IMR-90 (cell line): ENCODE measurements at regions not wholly inside any gene's neighbourhood (a gene's known extent, or its start where the extent isn't known, plus 50 kb on each side); places are given as distances from the start of the nearest gene placed in this dataset.

Experiments
- ATAC-seq: fragments of 200-7000 bp; cut with Tn5 transposase; 2 replicates; pipeline ENCODE4 v1.9.1; 2020; ENCODE audit warnings: low read depth, mild to moderate bottlenecking, moderate library complexity
- BruUV-seq: library from RNA; stranded (reverse); fragments of 400-500 nt; replicated peaks from 2 replicates; lab custom pipeline; 2021; lab: Mats Ljungman, UMichigan
- CTCF ChIA-PET: fragments of 300-600 bp; formaldehyde crosslinking; extraction: SDS; loops from one replicate; lab custom pipeline; 2021; ENCODE audit warnings: antibody characterized with exemption; lab: Yijun Ruan, JAX
- POLR2A ChIA-PET: fragments of 300-600 bp; sonication (Branson Sonifier 250); formaldehyde crosslinking; loops from one replicate; lab custom pipeline; 2022; ENCODE audit warnings: antibody characterized with exemption; ENCODE audit not compliant: unreplicated experiment; lab: Charles Lee
- DNase-seq: peaks from one replicate; pipeline ENCODE4 v3.0.0; 2013
- H2AFZ ChIP-seq: replicated peaks from 2 replicates; pipeline ENCODE3; 2013; ENCODE audit warnings: low read length, mild to moderate bottlenecking; ENCODE audit not compliant: poor library complexity
- H2AK5ac ChIP-seq: 2 replicates; pipeline ENCODE4 v1.6.1; 2013; ENCODE audit warnings: low read depth, low read length, inconsistent platforms
- H2AK9ac ChIP-seq: replicated peaks from 2 replicates; pipeline ENCODE3; 2013; ENCODE audit warnings: mild to moderate bottlenecking, low read depth, low read length, moderate library complexity; ENCODE audit not compliant: poor library complexity
- H2BK120ac ChIP-seq: 2 replicates; pipeline ENCODE4 v1.6.1; 2013; ENCODE audit warnings: low read depth, low read length, inconsistent platforms
- H2BK15ac ChIP-seq: 3 replicates; pipeline ENCODE4 v1.6.1; 2013; ENCODE audit warnings: low read depth, low read length, inconsistent platforms
- H2BK20ac ChIP-seq: 2 replicates; pipeline ENCODE4 v1.6.1; 2013; ENCODE audit warnings: low read depth, mild to moderate bottlenecking, inconsistent platforms, low read length, moderate library complexity
- H2BK5ac ChIP-seq: 2 replicates; pipeline ENCODE4 v1.6.1; 2013; ENCODE audit warnings: mild to moderate bottlenecking, low read depth, low read length, inconsistent platforms; ENCODE audit not compliant: poor library complexity, severe bottlenecking
- H3K14ac ChIP-seq: replicated peaks from 2 replicates; pipeline ENCODE4 v1.6.1; 2013; ENCODE audit warnings: low read depth, low read length, inconsistent platforms
- H3K18ac ChIP-seq: 2 replicates; pipeline ENCODE4 v1.6.1; 2013; ENCODE audit warnings: low read depth, low read length, control low read depth
- H3K23ac ChIP-seq: 2 replicates; pipeline ENCODE4 v1.6.1; 2013; ENCODE audit warnings: low read depth, low read length, inconsistent platforms
- H3K27ac ChIP-seq: 2 replicates; pipeline ENCODE4 v1.5.1; 2013; ENCODE audit warnings: mild to moderate bottlenecking, control low read depth, low read length; ENCODE audit not compliant: insufficient read depth
- H3K27me3 ChIP-seq: 2 replicates; pipeline ENCODE4 v1.6.1; 2013; ENCODE audit warnings: low read length; ENCODE audit not compliant: control insufficient read depth, insufficient read depth
- H3K36me3 ChIP-seq: 2 replicates; pipeline ENCODE4 v1.6.1; 2013; ENCODE audit warnings: low read length, mixed read lengths; ENCODE audit not compliant: control insufficient read depth, insufficient read depth
- H3K4ac ChIP-seq: 2 replicates; pipeline ENCODE4 v1.6.1; 2013; ENCODE audit warnings: low read depth, low read length, inconsistent platforms
- H3K4me1 ChIP-seq: 2 replicates; pipeline ENCODE4 v1.6.1; 2013; ENCODE audit warnings: low read length, mixed read lengths; ENCODE audit not compliant: control insufficient read depth, insufficient read depth
- H3K4me2 ChIP-seq: 2 replicates; pipeline ENCODE4 v1.6.1; 2013; ENCODE audit warnings: low read depth, mild to moderate bottlenecking, control low read depth, low read length, moderate library complexity
- H3K4me3 ChIP-seq: 2 replicates; pipeline ENCODE4 v1.5.1; 2013; ENCODE audit warnings: low read depth, mild to moderate bottlenecking, control low read depth, low read length, moderate library complexity; ENCODE audit not compliant: insufficient read depth
- H3K56ac ChIP-seq: 2 replicates; pipeline ENCODE4 v1.6.1; 2013; ENCODE audit warnings: low read length, inconsistent platforms; ENCODE audit not compliant: insufficient read depth; ENCODE audit errors: extremely low read depth
- H3K79me1 ChIP-seq, 2 experiments: 2 replicates each; pipeline ENCODE4 v1.6.1; 2013; ENCODE audit warnings: low read length in 2 of 2, inconsistent platforms in 1 of 2, low read depth in 1 of 2
- H3K9ac ChIP-seq: 2 replicates; pipeline ENCODE4 v1.6.1; 2013; ENCODE audit warnings: low read depth, low read length, control low read depth
- H3K9me1 ChIP-seq: 2 replicates; pipeline ENCODE4 v1.6.1; 2013; ENCODE audit warnings: low read length, inconsistent platforms; ENCODE audit not compliant: insufficient read depth
- H3K9me3 ChIP-seq: 2 replicates; pipeline ENCODE4 v1.6.1; 2013; ENCODE audit warnings: low read length; ENCODE audit not compliant: control insufficient read depth, insufficient read depth
- H4K20me1 ChIP-seq: 2 replicates; pipeline ENCODE4 v1.6.1; 2013; ENCODE audit warnings: low read length, inconsistent platforms; ENCODE audit not compliant: insufficient read depth
- H4K5ac ChIP-seq: 2 replicates; pipeline ENCODE4 v1.6.1; 2013; ENCODE audit warnings: mild to moderate bottlenecking, low read depth, low read length, control low read depth
- H4K8ac ChIP-seq, 2 experiments: 2 replicates each; pipeline ENCODE4 v1.6.1; 2013; ENCODE audit warnings: low read depth in 2 of 2, low read length in 2 of 2, control low read depth in 1 of 2, inconsistent platforms in 1 of 2
- H4K91ac ChIP-seq: 2 replicates; pipeline ENCODE4 v1.6.1; 2013; ENCODE audit warnings: low read depth, low read length, inconsistent platforms; ENCODE audit not compliant: insufficient read depth
- BHLHE40 ChIP-seq: fragments of 150-350 bp; IDR thresholded peaks from 2 replicates; pipeline ENCODE4 v1.6.1; 2016; ENCODE audit warnings: mild to moderate bottlenecking, low read depth, low read length
- CEBPB ChIP-seq: IDR thresholded peaks from 2 replicates; pipeline ENCODE4 v1.6.1; 2012; ENCODE audit warnings: low read depth, low read length, improper control_type of control experiment
- CHD1 ChIP-seq: IDR thresholded peaks from 2 replicates; pipeline ENCODE4 v1.6.1; 2012; ENCODE audit warnings: low read depth, low read length, improper control_type of control experiment
- ELK1 ChIP-seq: fragments of 150-350 bp; IDR thresholded peaks from 2 replicates; pipeline ENCODE4 v1.6.1; 2016; ENCODE audit warnings: low read depth, mild to moderate bottlenecking, low read length, moderate library complexity, borderline replicate concordance
- FOS ChIP-seq: fragments of 150-350 bp; IDR thresholded peaks from 2 replicates; pipeline ENCODE4 v1.6.1; 2016; ENCODE audit warnings: low read depth, low read length
- MAFK ChIP-seq: IDR thresholded peaks from 2 replicates; pipeline ENCODE4 v1.6.1; 2012; ENCODE audit warnings: low read depth, low read length, improper control_type of control experiment
- MAZ ChIP-seq: IDR thresholded peaks from 2 replicates; pipeline ENCODE4 v1.6.1; 2012; ENCODE audit warnings: low read depth, mild to moderate bottlenecking, low read length, improper control_type of control experiment, moderate library complexity, borderline replicate concordance
- MXI1 ChIP-seq: IDR thresholded peaks from 2 replicates; pipeline ENCODE4 v1.6.1; 2012; ENCODE audit warnings: low read depth, mild to moderate bottlenecking, low read length, moderate library complexity, borderline replicate concordance
- NFE2L2 ChIP-seq: fragments of 150-350 bp; IDR thresholded peaks from 2 replicates; pipeline ENCODE4 v1.6.1; 2016; ENCODE audit warnings: low read depth, mild to moderate bottlenecking, low read length
- POLR2A ChIP-seq: IDR thresholded peaks from 2 replicates; pipeline ENCODE4 v1.6.1; 2012; ENCODE audit warnings: mild to moderate bottlenecking, low read depth, low read length
- RCOR1 ChIP-seq: IDR thresholded peaks from 2 replicates; pipeline ENCODE4 v1.6.1; 2012; ENCODE audit warnings: mild to moderate bottlenecking, low read length, improper control_type of control experiment; ENCODE audit not compliant: insufficient replicate concordance
- RFX5 ChIP-seq: IDR thresholded peaks from 2 replicates; pipeline ENCODE4 v1.8.0; 2012; ENCODE audit warnings: low read depth, mild to moderate bottlenecking, low read length, moderate library complexity
- SMC3 ChIP-seq: fragments of 150-350 bp; IDR thresholded peaks from 2 replicates; pipeline ENCODE4 v1.6.1; 2016; ENCODE audit warnings: low read depth, mild to moderate bottlenecking, antibody characterized with exemption, low read length, moderate library complexity
- USF2 ChIP-seq: fragments of 150-350 bp; IDR thresholded peaks from 2 replicates; pipeline ENCODE4 v1.6.1; 2017; ENCODE audit warnings: mild to moderate bottlenecking, antibody characterized with exemption, low read length, low read depth
- WGBS, 2 experiments: methylation state at CpG; one replicate each; pipeline versions ENCODE4 v1.1.5 to v1.1.7; 2013; ENCODE audit warnings: missing lambda C conversion rate in 2 of 2; ENCODE audit not compliant: insufficient read length in 1 of 2; ENCODE audit errors: extremely low coverage in 2 of 2; 5-methylcytosine and 5-hydroxymethylcytosine counted together
- dilution Hi-C: fragments of 300-500 bp; cut with HindIII; formaldehyde crosslinking; loops from one replicate; pipeline ENCODE4 v1.14.3; 2018; ENCODE audit warnings: low sequenced_read_pairs; ENCODE audit not compliant: unreplicated experiment
- in situ Hi-C: fragments of 300-500 bp; cut with MboI; formaldehyde crosslinking; loops from 3 replicates; pipeline ENCODE4 v1.14.3; 2019; ENCODE audit warnings: low sequenced_read_pairs, inconsistent platforms, mixed read lengths
- intact Hi-C: fragments of 100-400 bp; cut with micrococcal nuclease; formaldehyde crosslinking; loops from 2 replicates; pipeline ENCODE4 v1.10.0; 2022

- intact Hi-C loops (no loop called here), dilution Hi-C loops (no loop called here), in situ Hi-C loops (loop anchor here (10.0 kb wide), 1 partner anchor 1164 kb away; no protein-coding TSS in a partner anchor)
- ATAC-seq: no peak
- H2BK5ac ChIP-seq: no peak overlapping the region
- no peak overlapping the region for H4K5ac ChIP-seq
- no peak overlapping the region for H2AK9ac ChIP-seq
- POLR2A ChIA-PET: no interaction called here
- no peak overlapping the region for H2BK20ac ChIP-seq
- no peak overlapping the region for H3K4ac ChIP-seq
- H4K8ac ChIP-seq: no peak overlapping the region
- H3K56ac ChIP-seq: no peak overlapping the region
- no CpG with 5 or more reads among the region's 5 CpGs for WGBS, 2 experiments
- no peak for TF ChIP-seq RFX5
- no peak for TF ChIP-seq RCOR1
- TF ChIP-seq USF2: no peak
- no peak for TF ChIP-seq POLR2A
- no peak for TF ChIP-seq CEBPB
- TF ChIP-seq ELK1: no peak
- TF ChIP-seq FOS: no peak
- no peak for TF ChIP-seq MAZ
- TF ChIP-seq MAFK: no peak
- no peak for TF ChIP-seq MXI1
- TF ChIP-seq NFE2L2: no peak
- no peak for TF ChIP-seq CHD1
- no peak for TF ChIP-seq BHLHE40
- no peak for TF ChIP-seq SMC3
- H2BK15ac ChIP-seq: no peak overlapping the region
- CTCF ChIA-PET: no interaction called here
- no peak overlapping the region for H3K9ac ChIP-seq
- H3K23ac ChIP-seq: no peak overlapping the region
- H4K20me1 ChIP-seq: no peaks in the 10 kb centered on the region
- DNase-seq: peak; percentile 45
- no peak overlapping the region for H3K18ac ChIP-seq
- no peaks in the 10 kb centered on the region for H3K27me3 ChIP-seq
- H3K4me1 ChIP-seq: no peaks in the 10 kb centered on the region
- H3K14ac ChIP-seq: no peak overlapping the region
- H3K4me2 ChIP-seq: no peak overlapping the region
- H3K9me3 ChIP-seq: no peaks in the 10 kb centered on the region
- H3K27ac ChIP-seq: no peak overlapping the region
- H3K79me1 ChIP-seq: no peaks in the 10 kb centered on the region
- BruUV-seq: no TSS peak
- H3K4me3 ChIP-seq: no peak overlapping the region
- no peak overlapping the region for H2AK5ac ChIP-seq
- no peaks in the 10 kb centered on the region for H3K36me3 ChIP-seq
- no peak overlapping the region for H4K91ac ChIP-seq
- H2BK120ac ChIP-seq: no peak overlapping the region
- no peaks in the 10 kb centered on the region for H3K9me1 ChIP-seq
- no peak overlapping the region for H2AFZ ChIP-seq
Measured at GRCh38 chr2:14420851-14421250, 211.7 kb upstream of the LRATD1 start.
